Ammon's horn (tissue), 1 donor: ENCODE measurements at regions not wholly inside any gene's neighbourhood (a gene's known extent, or its start where the extent isn't known, plus 50 kb on each side); places are given as distances from the start of the nearest gene placed in this dataset.

ENCODE experiments used
- DNase-seq: peaks from one replicate; pipeline ENCODE4 v3.0.0-alpha.2; 2016; ENCODE audit warnings: low spot score

DNA sequence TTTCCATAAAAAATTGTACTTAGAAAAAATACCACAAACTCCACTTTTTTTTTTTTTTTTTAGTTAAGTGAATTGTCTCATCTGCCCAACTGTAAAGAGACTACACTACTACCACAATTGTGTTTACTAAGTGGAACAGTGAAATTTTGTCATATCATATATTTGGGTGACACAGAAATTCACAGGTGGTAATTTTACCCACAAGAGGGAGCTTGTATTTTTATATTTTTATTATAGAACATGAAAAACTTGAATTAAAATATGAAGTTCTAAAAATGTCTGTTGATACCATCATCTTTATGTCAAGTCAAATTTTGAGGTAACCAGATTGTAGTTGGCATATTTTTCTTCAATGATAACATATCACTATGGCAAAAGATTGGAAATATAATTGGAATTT is 329.4 kb upstream of the SOX5 start:
- no peak for DNase-seq

DNA sequence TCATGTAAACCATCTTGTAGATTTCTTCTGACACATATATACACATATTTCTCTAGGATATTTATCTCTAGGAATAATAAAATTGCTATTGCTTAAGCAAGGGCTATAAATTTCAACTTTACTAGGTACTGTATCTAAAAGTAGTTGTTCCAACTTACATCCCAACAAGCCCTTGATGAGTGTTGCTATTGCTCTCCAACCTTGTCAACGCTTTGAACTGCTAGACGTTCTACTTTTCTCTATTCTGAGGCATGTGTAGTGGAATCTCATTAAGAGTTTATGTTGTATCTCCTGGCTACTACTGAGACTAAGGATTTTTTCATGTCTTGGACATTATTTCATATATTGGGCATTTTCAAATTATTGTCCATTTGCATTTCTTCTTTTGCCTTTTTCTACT is 321.5 kb upstream of the SOX5 start:
- DNase-seq: no peak

DNA sequence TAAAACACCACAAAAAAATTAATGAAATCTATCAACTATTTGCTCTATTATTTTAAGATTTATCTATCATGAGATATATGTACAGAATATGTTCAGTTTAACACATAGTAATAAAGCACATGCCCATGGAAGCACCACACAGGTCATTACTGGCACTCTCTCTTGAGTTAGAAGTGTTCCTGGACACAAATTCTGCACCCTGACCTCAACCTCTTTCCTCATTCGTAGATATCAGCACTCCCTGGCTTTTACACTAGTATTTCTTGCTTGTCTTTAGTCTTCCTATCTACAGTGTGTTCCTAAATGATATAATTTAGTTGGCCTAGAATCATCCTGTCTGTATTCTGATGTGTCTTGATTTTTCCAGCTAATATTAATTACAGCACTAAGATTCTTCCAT is 321.0 kb upstream of the SOX5 start:
- no peak for DNase-seq

DNA sequence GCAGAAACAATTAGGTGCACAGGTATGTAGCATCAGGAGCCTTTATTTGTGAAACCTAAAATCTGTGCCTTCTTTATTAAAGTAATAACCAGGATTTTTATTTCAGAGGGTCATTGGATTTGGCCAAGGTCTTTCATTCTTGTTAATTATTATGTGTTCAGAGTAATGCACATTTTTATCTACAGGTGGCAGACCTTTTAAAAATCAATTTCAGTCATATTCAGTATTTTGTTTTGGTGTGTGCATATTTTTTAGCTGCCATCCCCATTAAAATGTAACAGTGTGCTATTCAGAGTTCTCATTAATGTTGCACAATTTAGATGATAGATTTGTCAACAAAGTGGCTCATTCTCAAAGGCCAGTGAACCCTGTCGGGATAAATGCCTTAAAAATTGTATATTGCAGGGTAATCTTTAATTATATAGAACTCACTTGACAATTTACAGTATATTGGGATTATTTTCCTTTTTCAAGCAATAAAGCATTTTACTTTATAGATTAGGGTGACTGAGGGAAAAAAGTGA is 319.3 kb upstream of the SOX5 start:
- no peak for DNase-seq

DNA sequence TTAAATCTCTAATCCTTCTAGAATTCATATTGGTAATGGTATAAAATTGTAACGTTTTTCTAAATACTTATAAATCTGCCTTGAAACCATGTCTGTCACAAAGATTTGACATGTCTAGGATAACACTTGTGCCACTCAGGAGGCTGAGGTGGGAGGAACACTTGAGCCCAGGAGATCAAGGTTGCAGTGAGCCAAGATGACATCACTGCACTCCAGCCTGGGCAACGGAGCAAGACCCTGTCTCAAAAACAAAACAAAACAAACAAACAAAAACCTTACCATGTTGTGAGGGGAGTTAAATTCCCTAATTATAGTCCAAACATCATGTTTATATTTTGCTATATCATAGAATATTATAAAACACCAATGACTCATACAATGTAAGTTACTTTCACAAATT is 317.5 kb upstream of the SOX5 start:
- DNase-seq: no peak

DNA sequence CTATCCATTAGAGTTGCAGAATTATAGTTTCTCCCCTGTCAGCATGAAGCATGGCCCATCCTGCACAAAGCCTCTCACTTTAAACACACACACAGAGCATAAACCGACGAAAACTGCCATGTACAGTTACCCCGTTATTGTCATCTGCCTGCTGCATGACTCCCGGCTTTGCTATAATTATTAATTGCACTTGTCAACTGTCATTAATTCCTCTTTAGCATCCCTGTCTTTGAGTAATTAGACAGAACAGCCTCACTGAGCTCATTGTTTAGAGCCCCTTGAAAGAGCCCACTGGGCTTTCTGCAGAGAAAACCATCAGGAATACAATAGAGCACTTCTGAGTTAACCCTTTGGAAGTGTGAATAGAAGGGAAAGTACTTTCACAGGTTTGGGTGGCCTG is 307.2 kb upstream of the SOX5 start:
- no peak for DNase-seq

DNA sequence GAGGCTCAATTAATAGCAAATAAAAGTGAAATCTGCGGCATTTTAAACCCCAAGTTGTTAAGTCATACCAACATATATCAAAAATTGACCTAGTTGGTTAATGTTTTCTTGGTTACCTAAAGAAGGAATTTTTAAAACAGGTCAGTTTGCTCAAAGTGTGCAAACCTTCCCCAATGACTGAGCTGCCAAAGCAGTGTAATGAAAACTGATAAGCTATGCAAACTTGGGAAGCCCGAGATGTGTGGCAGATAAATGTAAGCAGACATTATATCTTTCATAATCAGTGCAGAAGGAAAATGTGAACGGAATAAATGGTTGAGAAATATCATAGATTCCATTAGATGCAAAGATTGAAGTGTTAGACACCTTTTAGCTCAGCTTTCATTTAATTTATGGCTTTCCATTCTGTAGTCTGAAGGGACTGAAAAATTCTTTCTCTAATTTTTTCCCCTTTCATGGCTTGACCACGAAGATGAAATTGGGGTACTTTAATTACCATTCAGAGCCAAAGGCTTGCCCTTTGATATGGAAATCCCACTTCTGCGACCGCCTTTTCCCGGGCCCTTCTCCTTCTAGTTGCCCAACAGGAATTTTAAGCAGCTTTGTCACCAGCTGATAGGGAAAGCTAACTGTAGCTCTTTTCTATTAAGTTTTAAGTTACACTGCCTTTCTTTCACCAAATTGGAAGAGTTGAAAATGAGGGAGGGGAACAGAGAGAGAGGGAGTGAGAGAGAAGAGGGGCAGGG is 306.6 kb upstream of the SOX5 start:
- no peak for DNase-seq

DNA sequence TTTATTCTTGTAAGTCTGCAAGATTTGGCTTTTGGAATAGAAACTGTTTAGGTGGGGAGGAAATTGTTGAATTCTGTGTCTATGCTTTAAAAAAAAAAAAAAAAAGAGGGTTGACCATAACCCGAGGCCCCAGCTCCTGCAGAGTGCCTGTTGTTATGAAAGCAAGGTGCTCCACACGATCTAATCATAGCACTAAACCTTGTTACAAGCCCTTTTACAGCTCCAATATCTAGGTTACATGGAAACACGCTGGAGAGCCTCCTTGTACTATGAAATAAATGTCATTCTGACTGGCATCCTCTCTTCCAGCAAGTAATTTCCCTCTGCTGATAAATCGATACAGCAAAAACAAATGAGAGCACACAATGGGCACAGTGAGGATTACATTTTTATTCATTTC is 303.1 kb upstream of the SOX5 start:
- no peak for DNase-seq

DNA sequence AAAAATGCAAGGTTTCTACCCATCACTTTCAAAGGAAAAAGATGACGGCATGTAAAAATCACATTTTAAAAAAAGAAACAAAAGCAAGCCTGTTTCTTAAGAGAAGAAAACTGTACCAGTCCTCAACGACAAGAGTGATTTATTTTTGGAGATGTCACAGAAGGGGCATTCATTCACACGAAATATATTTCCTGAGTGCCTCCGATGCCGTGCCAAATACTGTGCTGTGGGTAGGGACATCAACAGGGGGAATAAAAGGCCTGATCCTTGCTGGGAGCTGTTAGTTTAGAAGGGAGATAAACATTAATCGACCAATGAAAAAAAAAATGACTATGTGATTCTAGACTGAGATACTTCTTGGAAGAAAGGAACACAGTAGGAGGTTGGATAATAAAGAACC is 297.5 kb upstream of the SOX5 start:
- DNase-seq: no peak

DNA sequence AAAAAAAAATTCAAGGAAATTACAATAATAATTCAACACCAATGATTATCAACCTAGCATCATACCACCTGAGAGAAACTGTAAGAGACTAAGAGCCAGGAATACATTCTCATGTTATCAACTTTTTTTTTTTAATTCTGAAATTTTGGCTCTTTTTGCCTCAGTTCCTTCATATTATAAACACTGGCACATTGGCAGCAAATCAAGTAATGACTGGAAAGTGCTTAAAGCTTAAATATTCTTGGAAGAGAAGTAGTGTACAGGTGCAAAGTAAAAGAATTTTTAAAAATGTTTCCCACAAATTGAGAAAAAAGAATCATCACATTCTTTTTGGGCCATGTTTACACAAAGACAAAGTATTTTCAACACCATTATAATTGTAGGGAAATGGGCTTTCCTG is 296.9 kb upstream of the SOX5 start:
- no peak for DNase-seq

DNA sequence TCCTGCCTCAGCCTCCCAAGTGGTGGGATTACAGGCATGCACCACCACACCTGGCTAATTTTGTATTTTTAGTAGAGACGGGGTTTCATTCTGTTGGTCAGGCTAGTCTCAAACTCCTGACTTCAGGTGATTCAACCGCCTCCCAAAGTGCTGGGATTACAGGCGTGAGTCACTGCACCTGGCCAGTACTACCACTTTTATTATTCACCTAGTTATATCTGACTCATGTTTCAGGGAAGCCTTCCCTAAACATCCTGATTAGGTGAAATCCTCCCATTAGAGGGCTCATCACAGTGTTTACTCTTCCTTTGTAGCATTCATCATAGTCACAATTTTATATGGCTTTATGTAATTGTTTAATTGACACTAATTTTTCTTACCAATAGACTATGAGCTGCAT is 295.3 kb upstream of the SOX5 start:
- no peak for DNase-seq

DNA sequence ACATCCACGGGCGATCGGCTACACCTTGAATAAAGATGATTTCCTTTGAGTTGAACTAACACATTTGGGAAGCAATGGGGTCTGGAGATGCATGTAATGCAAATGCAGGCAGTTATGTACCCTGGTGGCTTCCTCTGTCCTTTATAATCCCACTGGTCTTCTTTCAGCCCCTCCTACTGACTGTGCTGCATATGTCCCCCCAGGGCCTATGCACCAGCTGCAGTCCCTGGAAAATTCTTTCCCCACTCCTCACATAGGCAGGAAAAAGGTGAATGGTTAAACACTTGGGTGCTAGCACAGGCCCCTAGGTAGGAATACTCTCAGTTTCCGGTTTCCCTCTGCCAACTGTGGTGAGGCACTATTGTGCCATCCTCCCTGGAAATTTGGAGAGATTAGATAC is 294.8 kb upstream of the SOX5 start:
- no peak for DNase-seq

DNA sequence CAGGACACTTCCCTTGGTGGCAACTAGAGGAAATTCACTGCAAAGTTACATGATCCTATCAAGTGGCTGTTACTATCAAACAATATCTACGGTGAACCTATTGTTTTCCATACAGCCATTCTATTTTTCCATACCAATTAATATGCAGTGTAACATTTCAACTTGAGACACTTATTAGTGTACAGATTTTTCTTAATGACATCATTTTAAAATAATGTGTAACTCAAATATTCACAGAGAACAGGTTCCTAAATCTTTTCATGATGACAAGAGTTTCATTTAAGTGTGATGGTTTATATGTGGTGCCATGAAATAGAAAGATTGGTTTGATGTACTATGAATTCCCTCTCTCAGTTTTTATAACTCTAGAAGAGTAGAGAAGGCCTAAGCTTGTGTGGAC is 291.2 kb upstream of the SOX5 start:
- no peak for DNase-seq

DNA sequence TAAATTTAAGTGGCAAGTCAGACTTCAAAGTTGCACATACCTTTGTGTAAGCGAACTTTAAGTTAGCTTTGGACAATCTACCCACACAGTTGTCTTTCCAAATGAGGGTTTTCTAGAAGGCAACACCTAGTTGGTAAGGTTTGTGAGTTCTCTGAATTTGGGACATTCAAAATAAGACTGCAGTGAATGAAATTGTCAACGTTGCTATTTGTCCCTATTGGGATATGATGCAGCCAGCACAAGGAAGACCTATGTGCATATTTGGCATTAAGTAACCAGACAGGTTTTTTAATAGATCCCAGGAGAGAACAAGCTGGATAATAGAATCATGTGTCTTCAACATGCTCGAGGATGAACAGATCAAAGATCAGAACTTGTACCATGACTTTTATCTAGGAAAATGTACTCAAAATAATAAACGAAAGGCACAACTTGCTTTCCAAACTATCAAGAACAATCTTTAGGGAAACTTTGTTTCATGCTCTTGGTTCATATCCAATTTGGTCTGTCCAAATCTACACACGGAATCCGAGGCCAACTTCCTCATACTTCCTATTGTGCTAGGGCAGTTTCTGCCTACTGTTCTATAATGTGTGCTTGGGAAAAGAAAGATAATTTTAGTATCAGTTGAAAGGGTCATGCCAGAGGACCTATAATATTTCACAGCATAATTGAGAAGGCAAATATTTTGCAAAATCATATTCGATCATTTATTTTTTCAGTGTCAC is 284.2 kb upstream of the SOX5 start:
- DNase-seq: no peak

DNA sequence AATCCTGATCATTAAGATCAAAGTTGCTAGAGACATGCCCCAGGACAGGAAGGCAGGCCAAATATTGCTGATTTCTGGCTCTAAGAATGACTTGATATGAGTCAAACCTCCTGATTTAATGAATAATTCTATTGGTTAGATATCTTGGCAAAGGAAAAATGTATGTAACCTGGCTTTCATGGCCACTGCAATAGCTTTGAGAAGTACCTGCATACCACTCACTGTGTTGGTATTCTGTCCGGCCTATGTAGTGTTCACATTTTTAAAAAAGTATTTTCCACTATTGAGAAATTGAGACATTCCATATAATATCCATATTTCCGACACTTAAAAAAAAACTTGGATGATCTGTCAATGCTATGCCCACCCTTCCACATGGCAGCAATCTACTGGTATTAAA is 283.1 kb upstream of the SOX5 start:
- no peak for DNase-seq

DNA sequence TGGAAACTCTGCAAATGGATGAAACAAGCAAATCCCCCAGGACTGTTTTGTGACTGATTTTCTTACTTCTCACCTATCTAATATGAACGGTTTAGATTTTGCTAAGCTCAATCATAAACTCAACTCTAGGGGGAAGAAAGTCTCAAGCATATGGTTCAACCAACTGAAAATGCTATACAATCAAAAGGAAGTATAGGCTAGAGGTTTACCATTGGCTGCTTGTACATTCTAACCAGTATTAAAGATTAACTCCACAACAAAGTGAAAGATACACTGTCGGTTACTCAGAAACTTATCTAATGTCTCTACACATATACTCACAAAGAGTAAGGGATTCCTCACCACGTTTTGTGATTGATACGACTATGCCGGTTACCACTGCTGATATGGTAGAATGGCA is 281.8 kb upstream of the SOX5 start:
- DNase-seq: no peak

DNA sequence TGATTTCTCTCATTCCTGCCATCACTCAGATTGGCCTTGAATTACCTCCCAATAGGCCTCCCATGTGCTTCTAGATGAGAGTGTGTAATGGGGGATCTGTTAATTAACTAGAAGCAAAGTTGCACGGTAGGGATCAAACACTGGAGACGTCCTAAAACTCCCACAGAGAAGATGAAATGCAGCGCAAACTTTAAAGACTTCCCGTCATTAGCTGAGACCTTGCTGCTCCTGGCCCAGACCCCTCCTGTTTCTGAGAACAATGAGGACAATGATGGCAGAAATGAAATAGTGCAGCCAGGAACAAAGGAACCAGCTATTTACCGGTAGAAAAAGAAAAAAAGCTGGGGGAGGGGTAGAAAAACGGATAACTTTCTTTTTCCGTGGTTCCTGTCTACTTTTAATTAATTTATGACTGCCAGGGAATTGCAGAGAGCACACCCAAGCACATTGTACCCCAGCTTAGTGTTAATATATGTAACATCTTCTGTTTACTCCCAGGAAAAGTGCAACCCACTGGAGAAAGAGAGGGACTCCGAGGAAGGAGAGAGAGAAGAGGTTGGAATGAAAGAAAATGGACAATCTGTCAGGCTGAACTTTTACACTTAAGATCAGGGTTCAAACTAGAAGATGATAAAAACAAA is 280.7 kb upstream of the SOX5 start:
- DNase-seq: no peak

DNA sequence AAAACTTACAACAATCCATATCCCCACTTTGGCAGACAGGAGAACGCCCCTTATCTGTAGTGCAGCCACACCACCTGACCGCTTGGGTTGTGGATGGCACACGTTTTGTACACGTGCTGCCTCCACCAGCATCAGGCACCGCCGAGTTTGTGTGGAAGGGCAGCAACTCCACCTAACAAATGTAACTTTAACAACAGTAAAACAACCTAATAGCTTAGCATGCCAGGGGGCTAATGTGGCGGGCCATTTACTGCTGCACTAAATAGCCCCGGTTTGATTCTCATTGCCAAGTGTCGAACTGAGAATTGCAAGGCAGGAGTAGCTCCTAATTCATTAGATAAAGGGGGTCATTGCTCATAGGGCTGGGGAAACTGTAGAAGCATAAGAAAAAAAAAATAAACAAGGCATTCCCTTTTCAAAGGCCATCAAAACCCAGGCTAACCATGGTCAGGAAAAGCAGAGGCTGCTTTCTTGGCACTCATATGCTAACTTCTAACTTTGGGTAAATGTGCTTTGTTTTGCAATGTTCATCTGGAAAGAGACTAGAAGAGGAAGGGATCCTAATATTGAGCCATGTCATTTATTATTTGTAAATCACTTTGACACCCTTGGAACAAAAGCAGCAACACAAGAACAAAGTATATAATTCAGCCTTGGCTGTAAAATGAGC is 279.7 kb upstream of the SOX5 start:
- peak; percentile 9 for DNase-seq

DNA sequence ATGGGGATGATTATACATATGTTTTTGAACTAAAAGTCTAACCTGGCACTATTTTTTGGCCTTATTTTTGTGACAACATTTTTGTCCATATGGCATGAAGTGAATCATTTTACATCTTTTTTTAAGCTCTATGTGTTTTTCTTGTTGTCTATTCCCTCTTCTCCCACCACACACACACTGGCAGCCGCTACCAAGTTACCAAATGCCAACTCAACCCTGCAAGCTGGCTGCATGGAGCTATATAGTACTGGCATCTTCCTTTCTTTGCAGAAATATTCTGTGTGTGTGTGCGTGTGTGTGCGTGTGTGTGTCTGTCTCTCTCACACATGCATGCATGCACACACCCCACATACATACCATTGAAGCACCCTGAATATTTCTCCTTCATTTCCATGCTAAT is 278.9 kb upstream of the SOX5 start:
- DNase-seq: peak; percentile 73

DNA sequence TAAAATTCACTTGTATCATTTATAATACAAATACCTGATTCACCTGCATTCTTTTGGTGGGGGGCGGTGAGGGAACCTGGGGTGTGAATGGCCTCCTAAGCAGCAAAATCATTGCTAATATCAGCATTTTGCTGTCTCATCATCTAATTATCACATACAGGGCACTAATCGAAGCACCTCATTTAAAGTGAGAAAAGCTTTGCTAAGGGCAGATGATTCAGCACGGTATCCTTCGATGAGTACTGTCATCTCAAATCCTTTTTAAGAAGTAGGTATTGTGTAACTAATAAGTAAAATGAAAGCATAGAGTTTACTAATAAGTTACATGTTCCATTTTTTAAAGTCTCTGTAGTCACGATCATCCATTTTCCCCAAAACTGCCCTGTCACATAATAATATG is 278.1 kb upstream of the SOX5 start:
- DNase-seq: no peak

DNA sequence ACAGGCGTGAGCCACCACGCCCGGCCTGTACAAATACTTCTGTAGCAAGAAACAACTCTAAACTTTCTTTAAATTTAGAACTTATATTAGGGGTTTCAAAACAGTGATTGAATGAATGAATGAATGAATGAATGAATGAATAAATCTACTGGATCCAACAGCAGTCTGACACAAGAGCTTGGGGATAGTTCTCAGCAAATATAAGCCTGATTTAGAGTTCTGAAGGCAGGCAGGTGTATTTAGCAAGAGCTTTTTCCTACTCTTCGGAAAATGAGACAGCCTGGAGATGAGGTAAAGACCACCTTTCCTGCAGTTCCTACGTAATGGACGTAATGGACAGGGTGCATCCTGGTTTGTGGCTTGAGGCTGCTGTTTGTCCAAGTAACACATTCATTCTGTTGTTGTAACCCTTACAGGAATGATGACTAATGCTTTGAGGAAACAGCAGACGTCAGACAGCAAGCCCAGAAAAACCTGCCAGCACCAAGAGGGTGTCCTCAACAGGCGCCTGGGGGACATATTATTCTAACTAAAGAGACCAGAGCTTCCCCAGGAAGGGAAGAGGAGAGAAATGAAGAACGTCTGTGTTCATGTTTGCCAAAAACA is 277.4 kb upstream of the SOX5 start:
- DNase-seq: peak; percentile 5

DNA sequence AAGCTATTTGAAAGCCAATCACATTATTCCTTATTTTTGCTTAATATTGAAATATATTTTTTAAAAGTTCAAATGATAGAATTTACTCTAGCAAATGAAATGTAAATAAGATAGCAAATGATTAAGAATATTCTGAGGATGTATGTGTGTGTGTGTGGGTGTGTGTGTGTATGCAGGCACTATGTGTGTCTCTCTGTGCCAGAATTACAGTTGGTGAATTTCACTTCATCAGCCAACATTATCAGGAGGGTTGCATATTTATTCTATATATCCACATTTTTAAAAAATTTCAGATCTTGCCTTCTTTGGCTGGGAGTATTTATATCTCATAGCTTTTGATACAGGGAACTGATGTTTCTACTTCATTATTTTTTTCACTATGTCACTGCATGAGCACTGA is 274.9 kb upstream of the SOX5 start:
- no peak for DNase-seq
